ENCODE measurements at regions not wholly inside any gene's neighbourhood (a gene's known extent, or its start where the extent isn't known, plus 50 kb on each side); places are given as distances from the start of the nearest gene placed in this dataset.

DNA sequence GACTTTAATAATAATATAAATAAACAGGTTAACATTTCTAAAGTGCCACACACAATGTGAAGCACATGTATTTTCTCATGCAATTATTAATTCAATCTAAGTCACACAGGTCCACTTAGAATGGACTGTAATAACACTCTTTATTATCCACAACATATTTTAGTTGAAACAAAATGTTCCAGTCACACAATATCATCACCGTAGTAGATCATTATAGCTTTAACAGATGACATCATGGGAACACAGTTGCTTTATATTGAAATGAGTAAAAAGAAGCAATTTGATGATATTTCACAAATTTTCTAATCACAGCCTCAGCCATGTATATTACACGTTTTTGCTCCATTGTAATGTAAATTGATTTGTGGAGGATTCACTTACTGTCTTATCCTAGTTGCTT is 266.3 kb downstream of the MEIS1 start:
- H3K27ac ChIP-seq, result no peak overlapping the region
- TF ChIP-seq, protein P1, sequence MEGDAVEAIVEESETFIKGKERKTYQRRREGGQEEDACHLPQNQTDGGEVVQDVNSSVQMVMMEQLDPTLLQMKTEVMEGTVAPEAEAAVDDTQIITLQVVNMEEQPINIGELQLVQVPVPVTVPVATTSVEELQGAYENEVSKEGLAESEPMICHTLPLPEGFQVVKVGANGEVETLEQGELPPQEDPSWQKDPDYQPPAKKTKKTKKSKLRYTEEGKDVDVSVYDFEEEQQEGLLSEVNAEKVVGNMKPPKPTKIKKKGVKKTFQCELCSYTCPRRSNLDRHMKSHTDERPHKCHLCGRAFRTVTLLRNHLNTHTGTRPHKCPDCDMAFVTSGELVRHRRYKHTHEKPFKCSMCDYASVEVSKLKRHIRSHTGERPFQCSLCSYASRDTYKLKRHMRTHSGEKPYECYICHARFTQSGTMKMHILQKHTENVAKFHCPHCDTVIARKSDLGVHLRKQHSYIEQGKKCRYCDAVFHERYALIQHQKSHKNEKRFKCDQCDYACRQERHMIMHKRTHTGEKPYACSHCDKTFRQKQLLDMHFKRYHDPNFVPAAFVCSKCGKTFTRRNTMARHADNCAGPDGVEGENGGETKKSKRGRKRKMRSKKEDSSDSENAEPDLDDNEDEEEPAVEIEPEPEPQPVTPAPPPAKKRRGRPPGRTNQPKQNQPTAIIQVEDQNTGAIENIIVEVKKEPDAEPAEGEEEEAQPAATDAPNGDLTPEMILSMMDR (conservative IDR thresholded peaks at IDR 0.05), result no peak

DNA sequence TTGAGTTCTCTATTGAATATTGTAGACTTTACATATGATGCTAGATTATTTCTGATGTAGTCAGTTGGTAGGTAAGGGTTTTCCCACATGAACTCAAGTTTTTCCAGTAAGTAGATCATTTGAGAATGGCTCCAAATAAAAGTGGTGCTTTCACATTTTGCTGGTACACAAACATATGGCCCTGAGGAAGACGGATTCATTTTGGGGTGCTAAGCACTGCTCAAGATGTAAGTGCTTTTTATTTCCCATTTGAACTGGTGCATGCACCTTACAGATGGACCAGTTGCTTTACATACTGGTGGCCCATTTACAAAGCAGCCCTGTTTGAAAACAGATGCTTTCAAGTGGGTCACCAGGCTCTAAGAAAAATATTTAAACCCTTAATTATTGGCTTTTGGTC is 266.7 kb downstream of the MEIS1 start:
- no peak overlapping the region for H3K27ac ChIP-seq
- TF ChIP-seq, protein P1 (conservative IDR thresholded peaks at IDR 0.05), result no peak

DNA sequence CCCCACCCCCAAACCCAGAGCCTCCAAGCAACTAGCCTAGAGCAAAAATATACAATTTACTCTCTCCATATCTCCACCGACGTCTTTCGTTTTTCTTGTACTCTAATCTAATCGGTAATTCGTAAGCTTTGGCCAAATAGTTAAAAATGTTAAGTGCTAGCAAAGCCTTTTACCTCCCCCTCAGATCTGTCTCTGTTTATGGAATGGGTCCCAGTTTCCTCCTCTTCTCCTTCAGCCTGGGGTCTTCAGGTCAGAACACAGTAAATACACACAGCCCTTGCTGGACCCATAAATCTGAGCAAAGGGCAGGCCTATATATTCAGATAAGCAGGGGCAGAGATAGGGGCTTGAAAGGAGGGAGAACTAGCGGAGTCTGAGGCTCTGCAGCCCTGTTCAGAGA is 267.4 kb downstream of the MEIS1 start:
- no peak overlapping the region for H3K27ac ChIP-seq
- TF ChIP-seq, protein P1 (conservative IDR thresholded peaks at IDR 0.05), result no peak

DNA sequence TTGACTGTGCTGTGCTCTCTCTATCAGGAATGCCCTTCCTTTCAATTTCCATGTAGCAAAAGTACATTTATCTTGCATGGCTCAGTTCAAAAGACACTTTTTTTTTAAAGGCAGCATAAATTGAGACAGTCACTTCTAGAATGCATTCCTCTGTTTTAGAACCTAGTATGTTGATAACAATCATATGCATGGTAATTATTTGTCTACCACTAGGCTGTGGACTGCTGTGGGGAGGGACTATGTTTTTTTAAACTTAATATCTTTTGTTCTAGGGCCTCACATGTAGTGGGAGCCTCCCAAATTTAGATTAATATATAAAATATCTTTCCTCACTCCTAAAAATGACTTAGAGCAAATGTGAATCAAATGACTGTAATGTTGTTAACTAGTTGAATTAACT is 269.9 kb downstream of the MEIS1 start:
- H3K27ac ChIP-seq, result no peak overlapping the region
- TF ChIP-seq, protein P1 (conservative IDR thresholded peaks at IDR 0.05), result no peak

DNA sequence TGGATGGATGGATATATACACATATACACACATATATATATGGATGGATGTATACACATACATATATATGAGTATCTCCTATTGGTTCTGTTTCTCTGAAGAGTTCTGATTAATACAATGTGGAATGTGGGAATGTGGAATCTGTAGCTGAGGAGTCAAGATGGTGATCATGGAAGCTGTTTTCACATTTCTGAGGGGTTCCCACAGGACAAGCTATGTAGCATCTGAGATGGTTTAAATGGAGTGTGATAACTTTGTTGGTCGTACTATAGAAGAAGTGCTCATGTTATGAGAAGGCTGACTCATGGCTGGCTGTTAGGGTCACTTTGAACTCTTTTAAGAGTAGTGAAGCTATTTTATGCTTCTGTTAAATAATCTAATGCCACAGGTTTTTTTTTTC is 279.7 kb downstream of the MEIS1 start:
- TF ChIP-seq, protein P1 (conservative IDR thresholded peaks at IDR 0.05), result no peak
- no peak overlapping the region for H3K27ac ChIP-seq

DNA sequence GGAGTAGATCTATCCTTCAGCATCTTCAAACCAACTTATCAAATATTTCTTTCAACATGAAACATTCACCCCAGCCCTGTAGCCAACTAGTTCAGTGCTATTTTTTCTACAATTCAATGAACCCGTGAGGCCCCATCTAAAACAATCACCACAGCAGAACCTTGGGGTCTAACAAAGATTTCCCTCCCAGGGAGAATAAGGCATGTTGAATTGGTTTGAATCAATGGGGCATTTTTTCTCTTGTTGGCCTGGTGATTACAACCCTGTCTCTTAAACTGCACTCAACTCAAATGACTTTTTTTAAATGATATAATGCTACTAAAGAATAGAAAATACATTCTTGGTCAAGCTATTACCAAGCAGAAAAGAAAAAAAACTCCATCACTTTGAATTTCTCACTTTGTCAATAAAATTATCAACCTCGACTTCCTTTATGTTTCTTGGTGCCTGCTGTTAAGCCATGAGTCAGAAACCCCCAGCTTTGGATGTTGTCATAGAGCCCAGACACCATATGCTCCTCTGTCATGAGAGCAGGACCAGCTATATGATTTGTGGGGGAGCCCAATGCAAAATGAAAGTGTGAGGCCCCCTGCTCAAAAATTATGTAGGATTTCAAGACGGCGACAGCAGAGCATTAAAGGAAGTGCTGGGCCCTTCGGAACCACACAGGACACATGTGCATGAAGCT is 282.4 kb downstream of the MEIS1 start:
- TF ChIP-seq, protein P1 (conservative IDR thresholded peaks at IDR 0.05), result no peak

DNA sequence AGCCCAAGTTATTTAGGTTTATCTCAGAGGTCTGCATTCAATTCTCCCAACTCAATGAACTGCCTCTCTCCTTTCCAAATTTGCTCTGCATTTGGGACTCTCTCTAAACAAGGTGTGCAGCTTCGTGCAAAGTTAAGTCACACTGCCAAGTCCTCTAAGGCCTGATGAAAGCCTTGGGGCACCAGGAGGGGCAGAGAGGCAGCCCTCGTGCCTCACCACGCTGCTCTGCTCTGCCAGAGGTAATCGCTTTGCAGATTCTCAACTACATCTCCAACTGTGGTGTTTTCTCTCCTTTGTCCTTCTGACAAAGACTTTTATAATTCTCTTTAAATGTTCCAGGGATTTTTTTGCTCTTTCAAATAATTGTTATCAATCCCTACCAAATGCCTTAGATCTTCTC is 283.0 kb downstream of the MEIS1 start:
- TF ChIP-seq, protein P1 (conservative IDR thresholded peaks at IDR 0.05), result no peak

More for the DNA sequence above, 282.4 kb downstream of the MEIS1 start:
- H3K27ac ChIP-seq, result no peak overlapping the region

More for the DNA sequence above, 283.0 kb downstream of the MEIS1 start:
- no peak overlapping the region for H3K27ac ChIP-seq

Data from VCaP (cell line).